Naive thymus-derived CD4-positive, alpha-beta T cell (primary cell): ENCODE measurements at regions not wholly inside any gene's neighbourhood (a gene's known extent, or its start where the extent isn't known, plus 50 kb on each side); places are given as distances from the start of the nearest gene placed in this dataset.

ENCODE experiments used
- ATAC-seq: fragments of 150-1000 bp; cut with Tn5 transposase; 2 replicates; pipeline ENCODE4 v1.10.0; 2021; ENCODE audit warnings: mild to moderate bottlenecking, moderate library complexity
- CTCF ChIA-PET: fragments of 350-600 bp; sonication (Branson Sonifier 250); formaldehyde crosslinking; loops from one replicate; lab custom pipeline; 2021; ENCODE audit warnings: antibody characterized with exemption; lab: Charles Lee
- POLR2A ChIA-PET: fragments of 350-600 bp; sonication (Branson Sonifier 250); formaldehyde crosslinking; loops from one replicate; lab custom pipeline; 2021; ENCODE audit warnings: antibody characterized with exemption, inconsistent platforms; lab: Charles Lee
- DNase-seq, 9 donors: peaks; one replicate each; pipeline versions ENCODE4 v3.0.0 to v3.0.0-alpha.2; 2020 to 2022; ENCODE audit warnings: mixed read lengths in 1 of 9
- H3K27ac ChIP-seq: one replicate; pipeline ENCODE4 v1.7.0; 2013; ENCODE audit warnings: mild to moderate bottlenecking, low read depth, low read length, moderate library complexity
- H3K27me3 ChIP-seq, 2 donors: one replicate each; pipeline ENCODE4 v1.7.0; 2013; ENCODE audit warnings: low read length in 2 of 2, mild to moderate bottlenecking in 2 of 2, moderate library complexity in 2 of 2; ENCODE audit not compliant: control insufficient read depth in 2 of 2, insufficient read depth in 2 of 2
- H3K36me3 ChIP-seq, 3 experiments: 1 replicate in 2 of 3; 2 replicates in 1 of 3; pipeline ENCODE4 v1.7.0; 2013; ENCODE audit warnings: low read length in 3 of 3, mild to moderate bottlenecking in 3 of 3, moderate library complexity in 1 of 3; ENCODE audit not compliant: insufficient read depth in 3 of 3, control insufficient read depth in 2 of 3
- H3K4me1 ChIP-seq, 2 donors: one replicate each; pipeline ENCODE4 v1.7.0; 2013; ENCODE audit warnings: low read length in 2 of 2, mild to moderate bottlenecking in 2 of 2, moderate library complexity in 1 of 2; ENCODE audit not compliant: control insufficient read depth in 2 of 2, insufficient read depth in 2 of 2
- H3K4me3 ChIP-seq: 2 replicates; pipeline ENCODE4 v1.7.0; 2013; ENCODE audit warnings: mild to moderate bottlenecking, low read length
- H3K9me3 ChIP-seq, 3 experiments: 1 replicate in 2 of 3; 2 replicates in 1 of 3; pipeline ENCODE4 v1.7.0; 2013; ENCODE audit warnings: low read length in 3 of 3; ENCODE audit not compliant: control insufficient read depth in 2 of 3
- H3K27ac Mint-ChIP-seq, 9 donors: one replicate each; pipeline ENCODE4 v1.8.0; 2020 to 2022; ENCODE audit warnings: mixed read lengths in 9 of 9, mild to moderate bottlenecking in 8 of 9, moderate library complexity in 5 of 9, inconsistent platforms in 2 of 9
- H3K27me3 Mint-ChIP-seq, 5 donors: one replicate each; pipeline ENCODE4 v1.8.0; 2021 to 2022; ENCODE audit warnings: mixed read lengths in 5 of 5, mild to moderate bottlenecking in 1 of 5
- H3K36me3 Mint-ChIP-seq, 5 donors: one replicate each; pipeline ENCODE4 v1.8.0; 2020 to 2022; ENCODE audit warnings: mixed read lengths in 5 of 5, mild to moderate bottlenecking in 3 of 5, inconsistent platforms in 1 of 5
- H3K4me1 Mint-ChIP-seq, 7 donors: one replicate each; pipeline ENCODE4 v1.8.0; 2020 to 2022; ENCODE audit warnings: mixed read lengths in 7 of 7, mild to moderate bottlenecking in 3 of 7, inconsistent platforms in 1 of 7
- H3K4me3 Mint-ChIP-seq, 10 donors: one replicate each; pipeline ENCODE4 v1.8.0; 2020 to 2022; ENCODE audit warnings: mild to moderate bottlenecking in 10 of 10, mixed read lengths in 10 of 10, moderate library complexity in 6 of 10, inconsistent platforms in 2 of 10
- H3K9me3 Mint-ChIP-seq, 11 donors: one replicate each; pipeline ENCODE4 v1.8.0; 2020 to 2022; ENCODE audit warnings: mixed read lengths in 11 of 11, mild to moderate bottlenecking in 4 of 11, inconsistent platforms in 1 of 11, moderate library complexity in 1 of 11
- intact Hi-C, 2 donors: fragments of 100-400 bp; cut with micrococcal nuclease; formaldehyde crosslinking; loops; one replicate each; pipeline ENCODE4 v1.15.1; 2023

- Mint-ChIP-seq H3K27ac (no peak overlapping the region), H3K36me3 (no peaks in the 10 kb centered on the region), H3K4me3 (no peak overlapping the region), H3K4me1 (peaks cover 0 to 8% (median 3%) of the 10 kb centered on the region in 7 donors), H3K9me3 (no peaks in the 10 kb centered on the region), H3K27me3 (peaks cover 4 to 28% (median 6%) of the 10 kb centered on the region in 5 donors)
- DNase-seq (peak in 4 of 9 donors; percentile 10 to 20 (median 13)), ATAC-seq (peak; percentile 76)
- no peaks in the 10 kb centered on the region for H3K4me1 ChIP-seq
- H3K27me3 ChIP-seq, result no peaks in the 10 kb centered on the region
- H3K9me3 ChIP-seq, result no peaks in the 10 kb centered on the region
- ChIA-PET POLR2A (no interaction called here), CTCF (interaction anchor here (0.9 kb wide), 1 partner anchor 14 kb away, joined by 3 read pairs; no protein-coding TSS in a partner anchor)
- no peaks in the 10 kb centered on the region for H3K36me3 ChIP-seq
- H3K27ac ChIP-seq, result no peak overlapping the region
- intact Hi-C loops, result loop anchor here in 1 of 2 donors (1.0 kb wide), 2 partner anchors 412 to 547 kb away; no protein-coding TSS in a partner anchor
- no peak overlapping the region for H3K4me3 ChIP-seq
Measured at GRCh38 chr12:116687888-116688287, 50.0 kb downstream of the SPRING1 start.

- H3K36me3 Mint-ChIP-seq, result no peaks in the 10 kb centered on the region
- no peaks in the 10 kb centered on the region for H3K27me3 ChIP-seq
- no peaks in the 10 kb centered on the region for H3K9me3 ChIP-seq
- ATAC-seq (no peak), DNase-seq (no peak)
- no peak overlapping the region for H3K27ac ChIP-seq
- CTCF ChIA-PET, result no interaction called here
- H3K4me3 Mint-ChIP-seq, result no peak overlapping the region
- H3K4me3 ChIP-seq, result no peak overlapping the region
- H3K27me3 Mint-ChIP-seq, result peaks cover 0 to 10% (median 0%) of the 10 kb centered on the region in 5 donors
- H3K9me3 Mint-ChIP-seq, result no peaks in the 10 kb centered on the region
- intact Hi-C loops, result no loop called here
- no peak overlapping the region for H3K27ac Mint-ChIP-seq
- H3K4me1 ChIP-seq, result no peaks in the 10 kb centered on the region
- POLR2A ChIA-PET, result no interaction called here
- H3K36me3 ChIP-seq, result no peaks in the 10 kb centered on the region
- peaks cover 0 to 4% (median 0%) of the 10 kb centered on the region in 7 donors for H3K4me1 Mint-ChIP-seq
Measured at GRCh38 chr12:116684891-116685290, 53.0 kb downstream of the SPRING1 start.

GRCh38 chr12:116677202-116677661, 60.6 kb downstream of the SPRING1 start:
- ATAC-seq, result peak; percentile 52
- ChIA-PET CTCF (no interaction called here), POLR2A (no interaction called here)
- Mint-ChIP-seq H3K4me3 (no peak overlapping the region), H3K27me3 (peaks cover 0 to 5% (median 0%) of the 10 kb centered on the region in 5 donors), H3K9me3 (no peaks in the 10 kb centered on the region), H3K27ac (peak overlapping the region in 2 of 9 donors; percentile 47 to 64), H3K36me3 (peaks cover 0 to 2% (median 0%) of the 10 kb centered on the region in 5 donors), H3K4me1 (peaks cover 21 to 56% (median 38%) of the 10 kb centered on the region in 7 donors)
- no peaks in the 10 kb centered on the region for H3K27me3 ChIP-seq
- no peaks in the 10 kb centered on the region for H3K36me3 ChIP-seq
- no peak overlapping the region for H3K4me3 ChIP-seq
- no peak for DNase-seq
- no peaks in the 10 kb centered on the region for H3K9me3 ChIP-seq
- peaks cover 12 to 19% of the 10 kb centered on the region in 2 donors for H3K4me1 ChIP-seq
- no peak overlapping the region for H3K27ac ChIP-seq
- intact Hi-C loops, result no loop called here

- H3K27me3 ChIP-seq, result no peaks in the 10 kb centered on the region
- no peaks in the 10 kb centered on the region for H3K36me3 ChIP-seq
- H3K4me3 Mint-ChIP-seq, result no peak overlapping the region
- peaks cover 0 to 2% (median 0%) of the 10 kb centered on the region in 5 donors for H3K36me3 Mint-ChIP-seq
- DNase-seq (no peak), ATAC-seq (no peak)
- CTCF ChIA-PET, result no interaction called here
- intact Hi-C loops, result no loop called here
- no peak overlapping the region for H3K4me3 ChIP-seq
- peaks cover 12 to 21% of the 10 kb centered on the region in 2 donors for H3K4me1 ChIP-seq
- peaks cover 28 to 63% (median 43%) of the 10 kb centered on the region in 7 donors for H3K4me1 Mint-ChIP-seq
- POLR2A ChIA-PET, result no interaction called here
- H3K27ac ChIP-seq, result no peak overlapping the region
- H3K27me3 Mint-ChIP-seq, result peaks cover 0 to 5% (median 0%) of the 10 kb centered on the region in 5 donors
- H3K9me3 ChIP-seq, result no peaks in the 10 kb centered on the region
- peak overlapping the region in 3 of 9 donors; percentile 2 to 97 (median 96) for H3K27ac Mint-ChIP-seq
- H3K9me3 Mint-ChIP-seq, result peaks cover 0 to 2% (median 0%) of the 10 kb centered on the region in 11 donors
Measured at GRCh38 chr12:116675339-116676107, 62.3 kb downstream of the SPRING1 start.

GRCh38 chr12:116674643-116675183, 63.2 kb downstream of the SPRING1 start:
- Histone ChIP-seq H3K36me3 (no peaks in the 10 kb centered on the region), H3K27me3 (no peaks in the 10 kb centered on the region), H3K9me3 (no peaks in the 10 kb centered on the region), H3K27ac (no peak overlapping the region), H3K4me3 (no peak overlapping the region), H3K4me1 (peaks cover 12 to 21% of the 10 kb centered on the region in 2 donors)
- peak overlapping the region in 3 of 10 donors; percentile 8 to 46 (median 44) for H3K4me3 Mint-ChIP-seq
- H3K27ac Mint-ChIP-seq, result peak overlapping the region in 4 of 9 donors; percentile 58 to 97 (median 88)
- no peak for ATAC-seq
- peaks cover 28 to 59% (median 43%) of the 10 kb centered on the region in 7 donors for H3K4me1 Mint-ChIP-seq
- peaks cover 0 to 2% (median 0%) of the 10 kb centered on the region in 11 donors for H3K9me3 Mint-ChIP-seq
- H3K27me3 Mint-ChIP-seq, result peaks cover 0 to 5% (median 0%) of the 10 kb centered on the region in 5 donors
- ChIA-PET POLR2A (no interaction called here), CTCF (interaction anchor here (0.5 kb wide), 1 partner anchor 678 kb away, joined by 3 read pairs; no protein-coding TSS in a partner anchor)
- H3K36me3 Mint-ChIP-seq, result peaks cover 0 to 2% (median 0%) of the 10 kb centered on the region in 5 donors
- intact Hi-C loops, result no loop called here
- no peak for DNase-seq

GRCh38 chr12:116673681-116674111, 64.2 kb downstream of the SPRING1 start:
- ATAC-seq (no peak), DNase-seq (peak in 1 of 9 donors; percentile 10)
- H3K27me3 ChIP-seq, result no peaks in the 10 kb centered on the region
- H3K4me1 ChIP-seq, result peaks cover 12 to 21% of the 10 kb centered on the region in 2 donors
- no peak overlapping the region for H3K27ac ChIP-seq
- Mint-ChIP-seq H3K27me3 (peaks cover 0 to 2% (median 0%) of the 10 kb centered on the region in 5 donors), H3K4me1 (peaks cover 28 to 56% (median 43%) of the 10 kb centered on the region in 7 donors), H3K36me3 (peaks cover 0 to 2% (median 0%) of the 10 kb centered on the region in 5 donors), H3K4me3 (peak overlapping the region; percentile 16 to 93 (median 75)), H3K9me3 (peaks cover 0 to 2% (median 0%) of the 10 kb centered on the region in 11 donors), H3K27ac (peak overlapping the region in 7 of 9 donors; percentile 83 to 97 (median 95))
- POLR2A ChIA-PET, result no interaction called here
- CTCF ChIA-PET, result interaction anchor here (1.1 to 1.2 kb wide), 2 partner anchors 14 to 35 kb away, joined by 3 read pairs; no protein-coding TSS in a partner anchor
- intact Hi-C loops, result loop anchor here in 1 of 2 donors (2.0 kb wide), 2 partner anchors 115 to 397 kb away; partner anchors contain the start of genes MAP1LC3B2 and MED13L
- no peak overlapping the region for H3K4me3 ChIP-seq
- H3K9me3 ChIP-seq, result no peaks in the 10 kb centered on the region
- H3K36me3 ChIP-seq, result no peaks in the 10 kb centered on the region
